HG02938 (cell line): ENCODE measurements at regions not wholly inside any gene's neighbourhood (a gene's known extent, or its start where the extent isn't known, plus 50 kb on each side); places are given as distances from the start of the nearest gene placed in this dataset.

Experiments
- ATAC-seq: cut with Tn5 transposase; IDR thresholded peaks from one replicate; pipeline ENCODE4 v1.9.1; 2021; ENCODE audit warnings: mild to moderate bottlenecking, moderate library complexity; ENCODE audit not compliant: unreplicated experiment

DNA sequence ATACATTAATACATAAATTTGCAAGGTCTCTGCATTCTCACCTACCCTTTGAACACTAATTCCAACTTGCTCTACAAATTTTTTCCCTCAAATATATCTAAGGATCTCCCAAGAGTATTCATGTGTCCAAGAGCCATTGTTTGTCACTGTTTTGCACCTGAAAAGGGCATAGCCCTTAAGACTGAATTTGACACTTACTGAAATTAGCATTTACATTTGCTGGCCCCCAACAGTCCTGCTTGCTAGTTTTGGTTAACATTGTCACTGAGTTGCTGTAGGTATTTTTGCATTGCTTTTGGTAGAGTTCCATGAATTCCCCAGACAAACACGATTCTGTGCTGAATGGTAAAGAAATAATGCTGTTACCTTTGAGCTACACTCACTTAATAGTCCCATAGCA lies 57.3 kb downstream of the KCNA4 start:
- no peak for ATAC-seq

DNA sequence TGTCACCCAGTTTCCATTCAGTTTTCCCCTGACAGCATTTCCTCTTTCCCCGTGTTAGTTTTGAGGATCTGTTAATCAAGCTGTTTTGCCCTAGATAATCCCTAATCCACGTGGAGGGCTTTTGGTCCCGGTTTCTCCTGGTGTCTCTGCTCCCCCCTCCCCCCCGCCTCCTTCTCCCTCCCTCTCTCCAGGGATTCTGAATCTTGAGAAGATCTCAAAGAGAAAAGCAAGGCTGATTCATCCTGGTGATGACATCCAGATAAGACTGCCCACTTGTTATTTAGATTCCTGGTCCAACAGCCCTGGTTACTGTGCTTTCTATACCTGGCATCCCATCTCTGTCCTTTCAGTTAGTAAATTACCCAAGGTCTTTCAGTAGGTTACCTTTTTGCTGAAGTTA lies 59.4 kb downstream of the KCNA4 start:
- ATAC-seq = no peak

DNA sequence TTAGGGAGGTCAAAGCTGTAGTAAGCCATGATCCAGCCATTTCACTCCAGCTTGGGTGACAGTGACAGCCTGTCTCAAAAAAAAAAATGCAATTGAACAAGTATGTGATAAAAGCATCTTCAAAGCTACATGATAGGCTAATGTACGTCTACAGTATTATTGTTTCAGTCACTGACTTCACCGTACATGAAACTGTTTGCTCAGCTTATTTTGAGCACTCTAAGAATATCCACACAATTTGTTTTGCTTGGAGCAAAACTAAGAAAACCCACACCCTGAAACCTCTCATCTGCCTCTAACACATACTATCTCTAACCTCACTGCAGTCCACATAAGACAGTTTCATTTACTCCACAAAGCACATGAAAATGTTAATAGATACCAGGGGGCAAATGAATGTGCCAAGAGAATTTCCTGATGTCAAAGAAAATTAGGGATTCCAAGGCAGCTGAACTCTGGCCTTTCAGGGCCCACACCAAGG lies 60.7 kb downstream of the KCNA4 start:
- no peak for ATAC-seq

DNA sequence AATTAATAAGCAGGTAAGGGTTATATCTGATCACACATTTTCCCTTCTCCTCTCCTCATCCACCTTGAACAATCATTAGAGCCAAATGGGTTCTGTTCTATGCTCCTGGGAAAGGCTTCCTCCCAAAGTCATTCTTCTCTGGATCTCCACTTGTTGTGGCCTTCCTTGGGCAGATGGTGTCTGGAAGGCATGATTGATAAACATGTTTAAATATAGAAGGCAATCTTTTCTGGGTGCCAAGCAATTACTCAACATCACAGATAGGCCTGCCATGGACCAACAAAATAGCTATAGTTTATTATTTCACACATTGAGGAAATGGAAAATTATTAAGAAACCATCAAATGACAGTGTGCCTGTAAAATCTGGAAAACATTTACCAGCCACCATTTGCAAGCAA lies 73.5 kb downstream of the KCNA4 start:
- no peak for ATAC-seq

DNA sequence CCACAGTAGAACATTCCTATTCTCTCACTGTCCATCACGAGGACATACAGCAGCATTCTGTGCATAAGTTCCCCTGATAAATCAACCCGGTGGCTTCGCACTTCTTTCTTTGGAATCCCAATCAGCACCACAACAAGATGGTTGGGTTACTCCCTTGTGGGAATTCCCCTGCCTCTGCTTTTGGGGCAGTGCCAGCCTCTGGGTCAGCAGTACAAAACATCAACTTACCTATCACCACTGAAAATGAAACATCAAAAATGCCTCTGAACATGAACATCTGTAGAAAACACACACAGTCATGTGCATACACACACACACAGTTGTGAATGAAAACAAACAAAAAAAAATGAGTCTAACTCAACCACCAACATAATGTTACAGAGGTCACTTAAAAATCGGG lies 79.3 kb downstream of the KCNA4 start:
- ATAC-seq = no peak

DNA sequence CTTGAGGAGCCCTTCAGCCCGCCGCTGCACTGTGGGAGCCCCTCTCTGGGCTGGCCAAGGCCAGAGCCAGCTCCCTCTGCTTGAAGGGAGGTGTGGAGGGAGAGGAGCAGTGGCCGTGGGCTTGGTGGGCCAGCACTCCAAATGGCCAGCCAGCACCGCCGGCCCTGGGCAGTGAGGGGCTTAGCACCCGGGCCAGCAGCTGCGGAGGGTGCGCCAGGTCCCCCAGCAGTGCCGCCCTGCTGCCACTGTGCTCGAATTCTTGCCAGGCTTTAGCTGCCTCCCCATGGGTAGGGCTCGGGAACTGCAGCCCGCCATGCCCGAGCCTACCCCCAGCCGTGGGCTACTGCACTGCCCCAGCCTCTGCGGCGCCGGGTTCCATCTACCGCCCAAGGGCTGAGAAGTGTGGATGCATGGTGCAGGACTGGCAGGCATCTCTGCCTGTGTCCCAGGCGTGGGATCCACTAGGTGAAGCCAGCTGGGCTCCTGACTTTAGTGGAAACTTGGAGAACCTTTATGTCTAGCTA lies 82.7 kb downstream of the KCNA4 start:
- ATAC-seq = no peak

DNA sequence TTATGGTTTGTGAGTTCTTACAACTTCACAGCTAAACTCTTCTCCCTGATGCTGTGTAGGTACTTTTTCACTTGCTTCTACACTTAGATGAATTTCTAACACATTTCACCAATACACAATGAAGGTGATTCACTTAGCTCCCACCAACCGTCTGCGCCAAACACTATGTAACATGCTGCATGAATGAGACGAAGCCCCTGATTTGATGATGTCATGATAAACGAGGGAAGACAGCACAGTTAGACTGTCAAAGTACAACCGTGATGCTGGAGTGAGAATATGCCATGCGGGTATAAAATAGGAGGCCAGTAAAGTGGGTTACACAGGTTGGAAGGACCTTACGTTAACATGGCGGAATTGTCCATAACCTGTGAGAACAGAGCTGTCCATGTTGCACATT lies 100.8 kb downstream of the KCNA4 start:
- ATAC-seq = no peak

DNA sequence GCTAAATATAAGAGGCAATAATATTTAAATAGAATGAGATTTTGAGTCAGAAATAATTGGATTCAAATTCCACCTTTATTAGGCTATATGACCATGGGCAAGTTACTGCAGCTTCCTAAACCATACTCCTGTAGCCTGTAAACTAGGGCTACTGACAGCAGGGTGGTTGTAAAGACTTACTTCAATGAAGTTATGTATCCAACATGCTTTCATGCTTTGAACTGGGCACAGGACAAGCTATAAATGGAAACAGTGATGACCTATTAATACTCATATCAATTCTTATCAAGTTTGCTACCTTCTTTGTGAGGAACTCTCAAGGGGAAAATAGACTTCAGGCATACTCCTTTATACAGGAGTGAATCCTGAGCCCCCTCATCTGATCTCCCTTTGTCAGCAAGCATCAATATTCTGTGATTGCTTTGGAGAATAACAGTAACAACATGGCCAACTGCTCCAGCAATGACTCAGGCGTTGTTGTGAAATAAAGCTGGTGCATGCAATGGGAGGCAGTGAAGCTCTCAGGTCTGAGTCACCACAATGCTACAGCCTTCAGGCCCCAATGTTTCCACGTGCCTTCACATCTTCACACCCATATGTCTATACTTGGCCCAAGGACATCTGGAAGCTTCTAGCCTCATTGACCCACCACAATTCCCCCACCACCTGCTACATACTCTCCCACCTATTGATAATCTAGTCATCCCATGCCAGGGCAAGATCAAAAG lies 102.5 kb downstream of the KCNA4 start:
- ATAC-seq = no peak

DNA sequence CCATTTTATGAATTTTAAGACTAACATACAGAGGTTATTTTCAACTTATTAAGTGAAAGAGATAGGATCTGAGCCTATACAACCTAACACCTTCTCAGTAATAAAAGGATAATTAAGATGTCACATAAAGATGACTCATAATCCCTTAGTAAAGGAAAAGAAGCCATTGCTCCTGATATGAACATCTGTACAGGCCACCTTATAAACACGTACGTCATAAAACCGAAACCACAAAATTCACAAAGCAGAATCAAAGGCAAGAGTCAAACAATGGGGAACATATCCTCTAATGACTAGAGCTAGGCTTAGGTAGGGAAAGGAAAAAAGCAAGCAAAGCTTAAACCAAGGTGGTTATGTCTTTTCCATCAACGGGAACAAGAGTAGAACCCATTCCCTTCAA lies 103.5 kb downstream of the KCNA4 start:
- no peak for ATAC-seq

DNA sequence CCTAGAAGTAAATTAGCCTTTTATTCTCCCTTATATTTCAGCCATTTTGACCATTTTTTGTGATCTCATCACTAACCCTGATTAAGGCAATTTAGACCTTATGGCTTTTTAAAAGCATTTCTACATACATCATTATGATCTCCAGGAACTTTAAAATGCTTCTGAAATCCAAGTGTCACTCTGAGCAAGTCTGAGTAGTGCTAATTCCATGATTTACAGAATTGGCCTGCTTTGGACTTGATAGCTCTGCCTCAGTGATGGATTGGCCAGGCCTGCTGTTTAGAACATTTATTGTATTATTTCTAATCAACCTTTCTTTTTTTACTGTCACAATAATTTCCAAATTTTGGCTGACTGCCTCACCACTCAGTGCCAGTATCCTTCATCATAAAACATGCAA lies 116.4 kb downstream of the KCNA4 start:
- no peak for ATAC-seq

DNA sequence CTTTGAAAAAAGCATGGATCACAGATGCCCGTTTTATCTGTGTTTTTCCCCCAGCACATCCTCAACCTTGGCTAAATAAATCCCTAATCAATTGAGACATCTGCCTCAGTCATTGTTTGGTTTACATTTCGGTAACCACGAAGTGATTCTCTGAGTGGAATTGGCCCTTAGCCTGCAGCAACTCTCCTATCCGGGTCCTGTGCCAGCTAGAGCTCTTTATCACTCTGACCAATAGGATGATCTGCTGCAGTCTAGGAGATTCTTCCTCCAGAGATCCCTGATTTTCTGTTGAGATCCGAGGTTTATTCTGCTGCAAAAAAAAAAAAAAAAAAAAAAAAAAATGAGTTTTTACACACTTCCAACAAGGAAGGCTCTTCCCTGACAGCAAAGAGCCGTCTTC lies 137.3 kb downstream of the KCNA4 start:
- no peak for ATAC-seq

DNA sequence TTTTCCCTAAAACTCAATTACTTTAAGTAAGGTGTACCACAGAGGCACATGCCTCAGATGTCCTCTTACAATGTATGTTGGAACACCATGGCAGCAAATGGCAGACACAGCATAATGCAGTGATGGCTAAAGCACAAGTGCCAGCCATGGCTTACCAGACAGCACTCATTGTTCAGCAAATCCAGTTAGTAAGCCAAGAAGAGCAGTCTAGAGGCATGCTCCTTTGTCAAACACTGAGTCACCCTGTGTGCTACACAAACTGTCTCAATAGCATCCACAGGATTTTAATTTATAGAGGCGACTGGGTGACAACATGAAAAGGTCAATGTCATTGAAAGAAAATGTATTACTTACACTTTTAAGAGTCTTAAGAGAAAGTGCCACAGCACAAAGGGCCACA lies 140.6 kb downstream of the KCNA4 start:
- no peak for ATAC-seq

DNA sequence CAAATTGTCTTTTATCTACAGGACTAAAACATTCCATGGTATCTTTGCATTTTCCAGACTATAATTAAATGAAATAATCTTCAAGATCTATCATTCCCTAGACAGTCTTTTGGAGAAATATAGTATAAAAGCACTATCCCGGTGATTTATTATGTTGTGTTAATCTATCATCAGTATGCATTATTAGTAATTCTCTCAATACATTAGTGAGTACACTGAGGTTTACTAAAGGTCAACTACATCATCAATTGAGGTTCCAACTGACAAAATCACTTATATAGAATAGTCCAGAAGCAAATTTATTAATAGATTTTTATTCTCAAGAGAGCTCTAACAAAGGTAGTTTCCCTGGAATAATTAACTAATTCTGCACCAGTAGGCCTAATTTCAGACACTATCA lies 169.6 kb downstream of the KCNA4 start:
- no peak for ATAC-seq

DNA sequence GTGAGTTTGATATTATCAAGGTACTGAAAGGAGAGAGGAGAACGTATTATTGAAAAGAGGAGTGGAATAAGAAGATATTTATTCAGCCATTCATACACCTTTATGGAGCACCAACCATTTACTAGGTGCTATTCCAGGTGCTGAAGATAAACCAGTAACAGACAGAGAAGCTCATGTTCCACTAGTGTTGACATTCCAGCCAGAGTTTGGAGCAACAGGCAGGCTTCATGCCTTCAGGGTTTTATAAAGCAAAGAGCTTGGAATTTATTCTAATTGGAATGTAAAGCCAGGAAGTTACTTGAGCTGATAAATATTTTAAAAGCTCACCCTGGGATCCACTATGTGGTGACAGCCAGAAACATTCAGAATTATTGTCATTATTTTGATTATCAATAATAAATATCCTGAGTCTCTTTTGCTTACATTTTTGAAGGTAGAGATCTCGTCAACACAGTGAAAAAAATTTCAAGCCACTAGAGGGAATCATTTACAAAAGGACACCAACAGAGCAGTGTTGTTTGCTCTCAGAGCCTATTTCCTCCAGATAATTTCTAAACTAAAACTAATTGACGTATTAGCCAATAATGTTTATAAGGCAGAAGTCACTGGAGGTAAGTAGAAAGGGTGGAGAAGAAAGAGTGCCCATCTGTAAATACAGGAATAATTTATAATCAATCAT lies 172.0 kb downstream of the KCNA4 start:
- no peak for ATAC-seq

DNA sequence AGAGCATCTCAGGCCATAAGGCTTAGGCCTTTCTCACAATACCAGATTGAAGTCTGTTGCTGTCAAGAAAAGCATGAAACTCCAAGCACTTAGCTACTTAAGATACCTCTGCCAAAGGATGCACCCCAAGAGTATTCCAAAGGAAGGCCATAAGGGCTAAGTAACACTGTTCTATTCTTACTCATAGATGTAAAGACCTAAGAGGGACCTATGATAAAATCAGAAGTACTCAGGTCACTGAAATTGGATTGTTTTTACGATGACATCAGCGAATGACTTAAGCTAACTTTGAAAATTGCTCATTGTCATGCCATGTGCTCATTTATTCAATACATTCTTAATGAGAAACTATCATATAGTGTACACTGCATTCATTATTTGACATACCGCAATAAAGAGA lies 172.8 kb downstream of the KCNA4 start:
- ATAC-seq = no peak

DNA sequence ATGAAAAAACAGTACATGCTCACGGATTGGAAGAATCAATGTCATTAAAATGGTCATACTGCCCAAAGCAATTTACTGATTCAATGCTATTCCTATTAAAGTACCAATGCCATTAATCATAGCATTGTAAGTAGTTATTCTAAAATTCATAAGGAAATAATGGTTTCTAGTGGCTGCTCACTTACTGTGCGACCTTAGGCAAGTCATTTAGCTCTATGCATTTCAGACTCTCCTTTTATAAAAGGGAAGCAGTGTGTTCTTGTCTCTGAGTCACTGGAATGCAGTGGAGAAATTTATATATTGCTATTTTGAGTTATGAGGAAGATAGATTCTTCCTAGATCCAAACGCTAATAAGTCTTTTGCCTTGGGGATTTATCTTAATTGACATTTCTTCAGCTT lies 174.8 kb downstream of the KCNA4 start:
- ATAC-seq = no peak

DNA sequence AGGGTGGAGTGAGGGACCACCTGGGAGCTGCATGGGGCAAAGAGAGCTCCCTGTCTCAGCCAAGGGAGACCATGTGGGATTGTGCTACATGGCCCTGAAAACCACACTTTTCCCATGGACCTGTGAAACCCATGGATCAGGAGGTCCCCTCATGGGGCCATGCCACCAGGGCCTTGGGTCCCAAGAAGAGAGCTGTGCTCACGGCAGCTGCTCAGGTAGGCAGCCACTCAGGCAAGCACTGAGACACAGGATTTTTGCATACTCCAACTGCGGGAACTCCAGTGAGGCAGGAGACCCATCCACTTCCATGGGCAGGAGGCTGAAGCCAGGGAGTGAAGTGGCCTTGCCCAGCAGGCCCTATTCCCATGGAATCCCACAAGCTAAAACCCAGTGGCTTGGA lies 190.0 kb downstream of the KCNA4 start:
- ATAC-seq = no peak

DNA sequence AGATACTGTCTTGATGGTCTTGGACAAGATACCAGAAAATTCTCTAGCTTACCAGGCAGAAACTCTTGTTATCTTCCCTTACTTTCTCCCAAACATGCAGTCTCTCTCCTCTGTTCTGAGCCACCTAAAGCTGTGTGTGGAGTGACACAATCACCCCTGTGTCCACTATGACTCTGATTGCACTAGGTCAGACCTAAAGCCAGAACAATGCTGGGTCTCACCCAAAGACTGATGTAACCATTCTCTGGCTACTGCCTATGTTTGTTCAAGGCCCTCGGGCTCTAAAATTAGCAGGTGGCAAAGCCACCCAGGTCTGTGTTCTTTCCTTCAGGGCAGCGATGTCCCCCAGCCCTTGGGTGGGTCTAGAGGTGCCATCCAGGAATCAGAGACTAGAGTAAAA lies 200.5 kb downstream of the KCNA4 start:
- no peak for ATAC-seq

DNA sequence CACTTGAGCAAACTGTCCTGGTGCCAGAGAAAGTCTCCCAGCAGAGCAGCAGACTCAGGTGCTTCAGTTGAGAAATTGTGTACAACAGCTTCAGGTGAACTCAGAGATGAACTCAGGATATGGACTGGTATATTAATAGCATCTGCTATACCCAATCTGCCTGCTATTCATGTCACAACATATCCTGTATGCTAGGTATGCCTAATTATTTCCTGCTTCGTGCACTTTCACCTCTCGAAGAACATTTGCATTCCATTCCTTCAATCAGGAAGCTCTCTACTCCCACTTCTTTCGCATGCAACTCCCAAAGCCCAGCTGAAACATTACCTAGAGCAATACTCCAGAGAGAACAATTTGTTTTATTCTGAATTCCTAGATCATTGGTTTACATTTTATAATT lies 207.7 kb downstream of the KCNA4 start:
- no peak for ATAC-seq

DNA sequence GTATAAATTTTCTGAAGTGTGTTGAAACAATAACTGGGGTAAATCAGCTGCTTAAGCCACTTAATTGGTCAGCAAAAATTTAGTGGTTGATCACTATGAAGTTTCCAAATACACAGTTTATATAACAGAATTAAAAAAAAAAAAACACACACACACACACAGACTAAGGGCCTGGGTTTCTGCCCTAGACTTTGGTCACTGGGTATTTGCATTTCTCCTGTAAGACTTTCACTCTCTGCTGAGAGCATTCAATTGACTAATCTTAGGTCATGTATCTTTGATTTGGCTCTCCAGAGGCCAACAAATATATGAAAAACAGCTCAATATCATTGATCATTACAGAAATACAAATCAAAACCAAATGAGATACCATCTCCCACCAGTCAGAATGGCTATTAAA lies 214.3 kb downstream of the KCNA4 start:
- no peak for ATAC-seq

DNA sequence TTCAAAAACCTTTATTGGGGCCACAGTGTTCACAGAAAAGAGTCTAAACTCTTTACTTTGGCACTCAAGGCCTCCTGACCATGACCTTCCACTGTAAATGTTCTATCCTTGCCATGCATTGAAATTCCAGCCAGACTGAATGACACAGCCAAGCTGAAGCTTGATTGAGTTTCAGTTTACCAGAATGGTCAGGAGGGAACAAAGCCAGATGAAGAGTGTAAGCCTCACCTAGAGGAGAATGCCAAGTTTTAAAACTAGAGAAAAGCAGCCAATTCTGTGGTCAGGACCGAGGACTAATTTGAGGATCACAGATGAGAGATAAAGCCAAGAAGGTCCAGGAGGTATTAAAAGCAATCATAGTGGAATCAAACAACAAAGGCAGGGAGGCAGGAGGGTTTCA lies 215.3 kb downstream of the KCNA4 start:
- ATAC-seq = no peak

DNA sequence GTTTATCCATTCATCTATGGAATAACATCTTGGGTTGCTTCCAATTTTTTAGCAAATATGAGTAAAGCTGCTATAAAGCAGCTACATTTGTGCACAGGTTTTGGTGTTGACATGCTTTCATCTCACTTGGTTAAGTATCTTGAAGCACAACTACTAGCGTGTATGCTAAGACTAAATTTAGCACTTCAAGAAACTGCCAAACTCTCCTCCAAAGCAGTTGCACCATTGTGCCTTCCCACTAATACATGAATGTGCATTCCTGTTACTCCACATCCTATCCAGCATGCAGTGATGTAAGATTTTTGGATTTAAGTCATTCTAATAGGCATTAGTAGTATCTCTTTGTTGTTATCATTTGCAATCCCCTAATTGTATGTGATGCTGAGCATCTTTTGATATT lies 230.7 kb downstream of the KCNA4 start:
- no peak for ATAC-seq

DNA sequence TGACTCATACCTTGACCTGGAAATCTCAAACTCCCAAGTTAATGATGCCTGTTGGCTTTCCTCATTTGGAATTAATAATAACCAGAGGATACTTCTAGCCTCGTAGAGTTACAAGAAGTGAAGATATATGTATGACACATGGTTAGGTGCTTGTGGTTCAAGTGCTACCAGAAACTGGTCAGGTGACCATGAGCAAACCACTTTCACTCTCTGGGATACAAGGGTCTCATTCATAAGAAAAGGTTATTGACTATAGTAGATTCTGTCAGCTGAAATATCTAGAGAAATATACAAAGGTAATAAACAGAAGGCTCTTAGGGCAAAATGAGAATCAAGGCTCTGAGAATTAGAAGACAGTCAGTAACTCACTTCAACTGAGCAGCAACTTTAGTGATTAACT lies 233.3 kb downstream of the KCNA4 start:
- no peak for ATAC-seq
